ENCODE measurements at regions not wholly inside any gene's neighbourhood (a gene's known extent, or its start where the extent isn't known, plus 50 kb on each side); places are given as distances from the start of the nearest gene placed in this dataset.

GRCh38 chr13:22278336-22278929, 607.6 kb downstream of the FGF9 start:
- TF ChIP-seq ZFX (IDR thresholded peaks at IDR 0.05; ENCODE audit: borderline replicate concordance), result no peak
- peak; percentile 42 for TF ChIP-seq CTCF (IDR thresholded peaks at IDR 0.05)
- no peak overlapping the region for H3K27ac ChIP-seq

GRCh38 chr13:22285867-22286266, 615.0 kb downstream of the FGF9 start:
- no peak for TF ChIP-seq CTCF (IDR thresholded peaks at IDR 0.05)
- TF ChIP-seq ZFX (IDR thresholded peaks at IDR 0.05; ENCODE audit: borderline replicate concordance), result no peak
- no peak overlapping the region for H3K27ac ChIP-seq

- H3K27ac ChIP-seq, result no peak overlapping the region
- TF ChIP-seq ZFX (IDR thresholded peaks at IDR 0.05; ENCODE audit: borderline replicate concordance) (no peak), CTCF (IDR thresholded peaks at IDR 0.05) (no peak)
These were observed 615.5 kb downstream of the FGF9 start for GRCh38 chr13:22286338-22286737.

GRCh38 chr13:22287343-22287920, 616.6 kb downstream of the FGF9 start:
- H3K27ac ChIP-seq, result no peak overlapping the region

GRCh38 chr13:22288496-22288895, 617.6 kb downstream of the FGF9 start:
- no peak overlapping the region for H3K27ac ChIP-seq
- no peak for TF ChIP-seq CTCF (IDR thresholded peaks at IDR 0.05)
- TF ChIP-seq ZFX (IDR thresholded peaks at IDR 0.05; ENCODE audit: borderline replicate concordance), result no peak

More at GRCh38 chr13:22287343-22287920, 616.6 kb downstream of the FGF9 start:
- TF ChIP-seq ZFX (IDR thresholded peaks at IDR 0.05; ENCODE audit: borderline replicate concordance) (no peak), CTCF (IDR thresholded peaks at IDR 0.05) (no peak)

- TF ChIP-seq CTCF (IDR thresholded peaks at IDR 0.05) (no peak), ZFX (IDR thresholded peaks at IDR 0.05; ENCODE audit: borderline replicate concordance) (no peak)
- no peak overlapping the region for H3K27ac ChIP-seq
These were observed 618.8 kb downstream of the FGF9 start for GRCh38 chr13:22289711-22290110.

GRCh38 chr13:22298530-22298929, 627.7 kb downstream of the FGF9 start:
- H3K27ac ChIP-seq, result no peak overlapping the region
- TF ChIP-seq CTCF (IDR thresholded peaks at IDR 0.05) (no peak), ZFX (IDR thresholded peaks at IDR 0.05; ENCODE audit: borderline replicate concordance) (no peak)

Measured in 22Rv1 (cell line).